NAMALWA (cell line): ENCODE measurements at regions not wholly inside any gene's neighbourhood (a gene's known extent, or its start where the extent isn't known, plus 50 kb on each side); places are given as distances from the start of the nearest gene placed in this dataset.

ENCODE experiments used
- DNase-seq: peaks from one replicate; pipeline ENCODE4 v3.0.0-alpha.2; 2015; ENCODE audit warnings: low spot score

DNA sequence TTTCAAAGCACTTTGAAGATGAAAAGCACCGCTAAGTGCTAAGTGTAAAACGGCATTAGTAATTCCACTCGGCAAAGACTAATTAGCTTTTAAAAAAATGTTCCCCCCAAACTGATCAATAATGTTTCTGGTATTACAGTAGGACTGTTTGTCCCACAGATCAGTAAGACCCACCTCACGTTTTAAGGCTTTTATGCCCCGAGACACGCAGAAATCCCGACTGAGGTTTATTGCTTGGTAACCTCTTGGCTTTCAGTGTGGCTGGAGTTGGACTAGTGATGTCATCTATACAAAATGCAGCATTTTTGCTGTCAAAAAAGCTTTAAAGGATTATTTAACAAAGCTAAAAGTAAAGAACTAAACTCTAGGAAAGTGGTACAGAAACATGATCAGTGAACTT lies 414.6 kb upstream of the PSMD7 start:
- DNase-seq = no peak

DNA sequence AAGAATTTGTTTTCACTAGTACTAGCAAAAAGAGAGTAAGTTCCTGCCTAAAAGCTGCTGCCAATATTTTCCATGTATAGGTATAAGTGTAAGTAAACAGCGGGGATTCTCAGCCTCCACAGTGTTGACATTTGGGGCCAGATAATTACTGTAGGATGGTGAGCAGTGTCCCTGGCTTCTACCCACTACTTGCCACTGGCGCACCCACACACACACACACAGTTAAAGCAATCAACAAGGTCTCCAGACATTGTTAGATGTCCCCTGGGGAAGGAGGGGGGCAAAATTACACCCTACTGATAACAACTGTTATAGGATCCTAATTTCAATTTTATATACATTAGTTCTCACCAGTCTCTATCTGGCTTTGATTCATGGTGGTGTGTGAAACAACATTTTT lies 417.0 kb upstream of the PSMD7 start:
- DNase-seq = no peak

DNA sequence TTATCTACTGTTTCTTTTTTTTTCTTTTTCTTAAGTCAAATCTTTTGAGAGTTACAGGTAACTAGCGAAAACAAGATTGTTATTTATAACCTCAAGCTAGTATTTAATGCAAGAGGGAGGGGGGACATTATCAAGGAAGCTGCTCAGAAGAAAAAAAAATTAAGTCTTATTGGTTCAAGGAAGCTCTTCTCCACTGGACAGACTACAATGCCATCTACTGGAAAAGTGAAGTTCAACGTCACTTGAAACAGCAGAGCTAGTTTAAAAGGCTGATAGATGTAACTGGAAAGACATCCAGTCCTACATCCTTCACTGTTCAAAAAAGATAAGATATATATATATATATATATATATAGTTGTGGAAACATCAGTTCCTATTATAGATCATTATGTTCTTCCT lies 418.0 kb upstream of the PSMD7 start:
- DNase-seq = peak; percentile 69

DNA sequence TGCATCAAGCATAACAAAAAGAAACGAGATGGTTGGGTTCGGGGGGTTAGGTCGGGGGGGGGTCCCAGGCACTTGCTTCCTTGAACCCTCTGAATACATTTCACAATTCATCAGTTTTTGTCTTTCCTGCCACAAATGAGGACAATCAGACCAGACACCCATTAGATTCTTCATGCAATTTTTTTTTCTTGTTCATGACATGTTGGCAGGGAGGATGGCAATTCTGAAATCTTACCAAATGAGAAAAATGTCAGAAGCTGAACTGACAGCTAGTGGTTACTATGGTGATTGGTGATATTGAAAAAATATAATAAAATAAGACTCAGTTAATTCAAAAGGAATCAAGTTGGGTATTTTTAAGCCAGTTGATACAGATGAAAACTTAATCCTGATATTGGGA lies 419.5 kb upstream of the PSMD7 start:
- no peak for DNase-seq

DNA sequence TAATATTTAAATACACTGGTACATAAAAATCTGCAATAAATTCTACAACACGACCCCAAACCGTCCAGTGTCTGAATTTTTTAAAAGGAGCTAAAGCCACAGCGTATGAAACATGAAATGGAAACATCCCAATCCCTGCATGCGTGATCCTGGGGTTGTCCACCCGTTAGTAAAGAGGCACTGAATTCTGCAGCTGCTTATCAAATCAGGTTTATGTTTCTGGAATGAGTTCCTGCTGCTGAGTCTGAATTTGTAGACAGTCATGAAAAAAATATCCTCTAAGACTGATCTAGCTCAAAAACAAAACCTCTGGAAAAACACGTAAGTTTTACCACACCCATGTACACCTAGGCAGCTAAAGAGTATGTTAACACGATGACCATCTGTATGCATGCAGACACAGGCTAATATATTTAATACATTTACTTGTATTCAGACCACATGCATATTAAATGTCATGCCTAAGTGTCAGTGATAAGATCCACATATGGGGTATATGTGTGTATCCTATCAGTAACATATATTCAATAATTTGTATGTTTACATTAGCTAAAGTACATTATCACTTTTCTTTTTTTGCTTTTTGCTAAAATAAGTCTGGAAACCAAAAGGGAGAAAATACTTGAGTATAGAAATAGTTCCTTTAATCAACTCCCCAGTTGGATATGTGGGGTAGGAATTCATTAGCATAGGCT lies 420.5 kb upstream of the PSMD7 start:
- no peak for DNase-seq

DNA sequence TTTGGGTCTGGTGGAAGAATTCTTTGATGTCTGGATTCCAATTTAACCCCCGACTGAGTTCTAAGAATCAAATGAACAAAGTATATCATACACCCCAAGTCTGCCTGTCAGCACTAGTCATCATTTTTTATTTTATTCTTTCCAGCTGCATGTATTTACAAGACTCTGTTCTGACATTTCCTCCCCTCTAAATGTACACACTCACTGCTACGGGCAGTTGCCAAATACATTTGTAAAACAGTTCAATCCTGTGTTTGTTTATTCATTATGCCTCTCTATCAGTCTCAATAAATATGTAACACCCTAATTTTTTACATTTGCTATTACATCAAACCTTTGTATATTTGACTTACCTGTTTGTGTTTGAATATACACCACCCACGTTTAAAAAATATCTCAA lies 422.3 kb upstream of the PSMD7 start:
- no peak for DNase-seq

DNA sequence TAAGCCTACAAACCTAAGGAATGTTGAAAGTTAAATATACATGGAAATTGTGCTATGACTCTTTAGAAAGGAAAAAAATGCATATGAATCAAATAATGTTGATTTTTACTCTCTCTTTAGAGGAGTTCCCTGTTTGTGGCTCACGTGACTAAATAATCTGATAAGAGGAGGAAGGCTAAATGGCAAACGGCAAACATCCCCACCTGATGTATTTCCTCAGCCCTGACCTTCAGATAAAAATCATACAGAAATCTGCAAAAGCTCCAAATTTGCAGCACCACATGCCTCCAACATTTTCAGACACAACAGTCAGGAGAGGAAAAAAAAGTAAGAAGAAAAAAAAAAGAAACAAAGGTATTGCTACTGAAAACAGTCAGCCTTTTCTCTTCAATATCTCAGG lies 423.0 kb upstream of the PSMD7 start:
- DNase-seq = no peak

DNA sequence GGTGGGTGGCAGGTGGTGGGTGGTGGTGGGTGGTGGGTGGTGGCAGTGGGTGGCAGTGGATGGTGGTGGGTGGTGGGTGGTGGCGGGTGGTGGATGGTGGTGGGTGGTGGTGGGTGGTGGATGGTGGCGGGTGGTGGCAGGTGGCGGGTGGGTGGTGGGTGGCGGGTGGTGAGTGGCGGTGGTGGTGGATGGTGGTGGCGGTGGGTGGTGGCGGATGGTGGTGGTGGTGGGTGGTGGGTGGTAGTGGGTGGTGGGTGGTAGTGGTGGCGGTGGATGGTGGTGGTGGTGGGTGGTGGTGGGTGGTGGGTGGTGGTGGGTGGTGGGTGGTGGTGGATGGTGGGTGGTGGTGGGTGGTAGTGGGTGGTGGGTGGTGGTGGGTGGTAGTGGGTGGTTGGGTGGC lies 423.8 kb upstream of the PSMD7 start:
- DNase-seq = no peak

DNA sequence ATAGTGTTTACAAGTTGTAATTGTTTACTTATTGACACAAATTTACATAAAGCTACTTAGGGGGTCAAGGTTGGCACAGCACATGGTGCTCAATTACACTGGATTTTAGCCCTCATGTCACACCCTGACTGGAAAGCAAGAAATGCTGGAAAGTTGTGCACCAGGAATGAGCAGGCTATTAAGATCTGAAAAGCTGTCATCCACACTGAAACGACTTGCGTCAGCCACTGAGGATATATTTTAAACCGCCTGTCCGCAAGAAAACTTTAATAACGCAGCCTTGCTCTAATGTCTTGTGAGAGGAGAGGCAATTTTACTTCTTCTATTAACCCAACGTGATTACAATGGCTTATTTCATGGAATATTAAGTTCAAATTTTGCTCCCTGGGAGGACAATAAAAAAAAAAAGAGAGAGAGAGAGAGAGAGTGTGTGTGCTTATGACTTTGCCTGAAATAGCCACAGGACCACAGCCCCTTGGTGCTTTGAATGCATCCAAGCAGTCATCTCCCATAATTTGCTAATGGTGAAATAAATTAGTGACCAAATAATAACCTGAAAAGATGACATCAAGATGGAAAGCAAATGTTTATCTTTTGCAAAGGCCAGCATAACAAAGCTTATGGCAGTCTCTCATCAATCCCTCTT lies 425.4 kb upstream of the PSMD7 start:
- DNase-seq = no peak

DNA sequence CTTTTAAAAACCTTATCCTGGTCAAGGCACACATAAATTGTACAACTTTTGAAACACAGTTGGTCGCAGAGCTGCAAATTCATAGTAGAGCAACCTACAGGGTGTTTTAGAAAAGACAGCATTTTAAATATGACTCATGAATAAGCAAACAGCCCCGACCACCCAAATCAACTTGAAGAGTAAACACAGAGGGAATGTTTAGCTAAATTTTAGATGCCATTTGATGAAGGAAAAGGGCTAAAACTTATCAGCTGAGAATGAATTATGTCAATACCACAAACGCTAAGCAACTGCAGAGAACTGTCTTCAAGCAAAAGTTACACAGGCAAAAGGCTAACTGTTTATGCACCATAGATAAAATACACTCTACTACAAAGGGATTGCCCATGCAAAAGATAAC lies 427.5 kb upstream of the PSMD7 start:
- DNase-seq = no peak

DNA sequence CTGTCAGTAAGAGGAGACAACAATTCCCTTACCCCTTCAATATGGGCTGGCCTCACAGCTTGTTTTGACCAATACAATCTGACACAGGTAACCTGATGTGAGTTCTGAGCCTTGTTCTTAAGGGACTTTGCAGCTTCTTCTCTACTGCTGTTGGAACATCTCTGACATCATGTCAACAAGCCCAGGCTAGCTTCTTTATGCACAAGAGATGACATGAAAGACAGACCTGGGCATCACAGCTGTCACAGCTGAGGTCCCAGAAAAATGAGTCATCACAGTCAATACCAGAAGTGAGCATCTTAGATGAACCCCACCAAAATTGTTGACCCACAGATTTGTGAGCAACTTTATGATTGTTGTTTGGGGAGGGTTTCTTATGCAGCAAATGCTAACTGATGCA lies 431.7 kb upstream of the PSMD7 start:
- DNase-seq = no peak

DNA sequence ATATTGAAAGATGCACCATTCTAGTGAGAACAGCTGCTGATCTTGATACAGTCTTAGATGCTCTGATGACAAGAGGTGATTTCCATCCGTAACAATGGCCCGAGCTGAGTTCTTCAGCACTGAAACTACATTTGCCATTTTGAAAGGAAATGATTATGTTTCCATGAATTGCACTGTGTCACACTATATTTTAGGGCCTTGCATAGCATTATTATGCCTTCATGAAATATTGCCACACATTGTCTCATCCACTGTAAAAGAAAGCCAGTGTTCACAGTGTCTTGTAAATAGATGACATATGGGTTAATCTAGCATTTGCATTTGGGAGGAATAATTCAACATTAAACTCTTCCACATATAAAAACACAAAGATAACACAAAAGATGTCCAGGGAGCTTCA lies 438.3 kb upstream of the PSMD7 start:
- no peak for DNase-seq

DNA sequence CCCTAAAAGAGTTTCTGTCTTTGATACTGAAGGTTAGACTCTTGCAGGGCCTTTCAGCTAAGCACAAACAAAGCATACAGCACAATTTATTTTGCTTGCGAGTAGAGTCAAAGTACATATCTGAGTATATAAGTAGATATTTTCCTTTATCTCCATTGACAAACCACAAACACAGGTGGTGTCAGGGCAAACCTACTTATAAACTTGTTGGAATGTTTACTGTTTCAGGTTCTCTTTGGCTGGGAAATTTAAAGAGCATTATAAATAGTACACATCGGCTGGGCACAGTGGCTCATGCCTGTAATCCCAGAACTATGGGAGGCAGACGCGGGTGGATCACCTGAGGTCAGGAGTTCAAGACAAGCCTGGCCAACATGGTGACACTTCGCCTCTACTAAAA lies 442.6 kb upstream of the PSMD7 start:
- no peak for DNase-seq

DNA sequence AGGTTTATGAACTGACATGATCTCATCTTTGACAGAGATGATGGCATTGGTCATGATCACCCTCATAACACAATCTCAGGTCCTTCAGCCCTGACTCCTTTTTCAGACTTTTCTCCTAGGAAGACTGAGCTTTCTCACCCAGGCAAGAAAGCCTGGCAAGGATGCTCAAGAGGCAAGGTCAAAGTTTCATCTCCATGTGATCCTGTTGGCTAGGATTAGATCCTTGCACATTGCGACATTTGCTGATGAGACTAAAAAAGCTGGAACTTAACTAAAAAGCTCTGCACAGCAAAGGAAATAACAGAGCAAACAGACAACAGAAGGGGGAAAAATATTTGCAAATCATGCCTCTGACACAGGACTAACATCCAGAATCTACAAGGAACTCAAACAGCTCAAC lies 444.1 kb upstream of the PSMD7 start:
- DNase-seq = no peak

DNA sequence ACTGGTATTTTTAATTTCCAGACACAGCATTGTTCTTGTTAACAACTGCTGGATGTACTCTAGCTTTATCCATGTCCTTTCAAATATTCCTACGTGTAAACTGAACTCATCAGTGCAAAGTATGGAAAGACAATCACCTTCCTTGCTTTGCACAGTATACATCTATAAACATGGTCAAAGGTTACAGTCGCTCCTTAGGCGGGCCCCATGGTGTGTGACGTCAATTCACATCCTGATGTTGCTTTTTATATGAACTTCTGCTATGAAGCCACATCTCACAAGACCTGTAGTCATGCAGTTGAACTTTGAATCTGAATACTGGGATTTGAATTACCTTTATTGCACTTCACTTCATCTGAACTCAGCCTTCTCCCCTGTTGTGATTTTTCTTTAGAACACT lies 447.6 kb upstream of the PSMD7 start:
- DNase-seq = no peak

DNA sequence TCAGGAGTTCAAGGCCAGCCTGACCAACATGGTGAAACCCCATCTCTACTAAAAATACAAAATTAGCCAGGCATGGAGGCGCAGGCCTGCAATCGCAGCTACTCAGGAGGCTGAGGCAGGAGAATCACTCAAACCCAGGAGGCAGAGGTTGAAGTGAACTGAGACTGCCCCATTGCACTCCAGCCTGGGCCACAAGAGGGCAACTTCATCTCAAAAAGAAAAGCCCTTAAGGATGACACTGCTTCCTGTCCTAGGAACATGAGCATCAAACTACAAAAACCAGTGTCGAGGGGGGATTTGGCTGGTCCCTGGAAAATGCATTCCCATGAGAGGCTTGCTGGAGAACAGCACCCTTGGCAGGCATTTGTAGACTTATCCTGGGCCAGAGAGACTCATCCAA lies 449.5 kb upstream of the PSMD7 start:
- DNase-seq = peak; percentile 8

DNA sequence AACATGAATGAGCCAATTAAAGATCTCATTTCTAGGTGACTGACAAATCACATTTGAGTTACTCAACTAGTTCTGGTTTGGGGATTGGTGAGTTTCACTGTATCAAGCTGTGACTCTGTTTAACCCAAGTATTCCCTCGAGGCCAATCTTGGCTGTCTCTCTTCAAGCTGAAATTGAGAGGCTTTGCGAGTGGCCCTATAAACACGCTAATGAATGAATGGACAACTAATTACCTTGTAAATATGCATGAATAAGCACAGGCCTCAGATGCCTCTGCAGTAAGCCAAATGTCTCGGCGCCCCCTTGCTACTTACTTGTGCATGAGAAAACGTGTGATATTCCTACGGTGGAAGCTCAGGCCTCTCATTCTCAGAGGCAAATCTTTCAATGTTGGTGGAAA lies 450.3 kb upstream of the PSMD7 start:
- DNase-seq = no peak

DNA sequence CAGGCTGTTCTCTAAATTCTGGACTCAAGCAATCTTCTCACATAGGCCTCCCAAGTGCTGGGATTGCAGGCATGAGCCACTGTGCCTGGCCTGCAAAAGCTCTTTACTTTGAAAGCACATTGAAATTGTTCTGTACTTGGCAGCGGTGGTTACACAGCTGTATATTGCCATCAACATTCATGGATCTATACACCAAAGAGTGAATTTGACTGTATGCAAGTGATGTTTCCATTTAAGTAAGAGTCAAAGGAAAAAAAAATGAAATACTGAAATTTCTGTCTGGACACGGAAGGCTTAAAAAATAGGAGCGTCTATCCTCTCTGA lies 450.6 kb upstream of the PSMD7 start:
- DNase-seq = no peak

DNA sequence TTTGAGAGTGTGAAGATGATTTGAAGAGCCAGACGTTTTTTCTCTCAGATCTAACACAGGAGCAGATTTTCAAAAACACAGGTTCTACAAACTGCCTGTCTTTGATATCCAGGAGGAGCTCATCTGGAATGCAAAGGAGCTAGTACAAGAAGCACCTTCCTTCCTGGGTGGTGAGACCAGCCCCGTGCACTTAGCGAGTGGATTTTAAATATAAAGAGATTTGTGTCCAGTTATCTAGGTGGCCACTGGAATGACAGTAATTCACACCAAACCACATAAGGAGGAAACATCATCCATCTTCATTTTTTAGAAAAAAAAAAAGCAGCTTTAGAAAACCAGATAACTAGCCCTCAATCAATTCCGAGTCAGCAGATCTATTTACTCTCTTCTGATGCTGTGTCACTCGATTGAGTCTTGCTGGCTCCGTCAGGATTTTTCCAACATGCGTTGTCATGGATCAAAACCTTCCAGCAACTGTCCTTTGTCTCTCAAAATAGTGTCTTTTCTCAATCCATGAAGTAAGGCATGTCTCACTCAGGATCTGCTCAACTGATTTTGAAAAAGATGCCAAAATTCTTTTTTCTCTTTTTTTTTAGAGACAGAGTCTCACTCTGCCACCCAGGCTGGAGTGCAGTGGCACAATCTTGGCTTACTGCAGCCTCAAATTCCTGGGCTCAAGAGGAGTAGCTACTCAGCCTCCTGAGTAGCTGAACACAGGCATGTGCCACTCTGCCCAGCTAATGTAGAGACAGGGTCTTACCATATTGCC lies 451.2 kb upstream of the PSMD7 start:
- DNase-seq = no peak

DNA sequence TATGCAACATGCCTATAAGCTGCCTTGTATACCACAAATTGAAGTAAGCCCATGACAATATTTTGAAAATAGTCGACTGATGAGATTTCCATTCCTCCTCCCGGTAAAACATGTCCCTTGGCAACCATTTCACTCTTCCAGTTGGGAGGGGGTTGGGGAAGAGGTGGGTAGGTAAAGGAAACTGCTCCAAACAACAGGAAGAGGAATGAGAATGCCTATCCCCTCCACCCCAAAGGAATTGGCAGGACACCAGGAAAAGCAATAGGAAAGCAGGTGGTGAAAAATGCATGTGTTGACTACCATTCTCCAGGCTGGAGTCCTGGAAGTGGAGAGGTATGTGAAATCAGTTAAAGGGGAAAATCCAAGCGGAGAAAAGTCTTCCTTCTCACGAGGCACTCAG lies 455.9 kb upstream of the PSMD7 start:
- DNase-seq = no peak

DNA sequence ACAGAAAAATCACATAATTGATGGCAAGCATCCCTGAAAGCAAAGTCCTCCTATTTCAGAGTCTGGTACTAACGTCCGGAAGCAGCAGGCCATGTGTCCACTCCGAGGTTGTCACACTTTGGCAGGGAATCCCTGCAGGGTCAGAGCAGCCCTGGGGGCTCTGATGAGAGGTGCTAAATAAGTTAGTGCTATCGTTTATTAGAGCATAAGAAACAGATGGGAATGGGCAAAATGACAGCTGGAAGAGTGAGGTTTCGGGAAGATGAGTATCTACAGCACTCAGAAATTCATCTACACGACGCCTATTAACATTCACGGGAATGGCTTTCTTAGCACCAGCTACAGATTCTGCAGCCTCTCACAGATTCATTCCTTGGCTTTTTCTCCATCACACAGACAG lies 465.4 kb upstream of the PSMD7 start:
- DNase-seq = no peak

DNA sequence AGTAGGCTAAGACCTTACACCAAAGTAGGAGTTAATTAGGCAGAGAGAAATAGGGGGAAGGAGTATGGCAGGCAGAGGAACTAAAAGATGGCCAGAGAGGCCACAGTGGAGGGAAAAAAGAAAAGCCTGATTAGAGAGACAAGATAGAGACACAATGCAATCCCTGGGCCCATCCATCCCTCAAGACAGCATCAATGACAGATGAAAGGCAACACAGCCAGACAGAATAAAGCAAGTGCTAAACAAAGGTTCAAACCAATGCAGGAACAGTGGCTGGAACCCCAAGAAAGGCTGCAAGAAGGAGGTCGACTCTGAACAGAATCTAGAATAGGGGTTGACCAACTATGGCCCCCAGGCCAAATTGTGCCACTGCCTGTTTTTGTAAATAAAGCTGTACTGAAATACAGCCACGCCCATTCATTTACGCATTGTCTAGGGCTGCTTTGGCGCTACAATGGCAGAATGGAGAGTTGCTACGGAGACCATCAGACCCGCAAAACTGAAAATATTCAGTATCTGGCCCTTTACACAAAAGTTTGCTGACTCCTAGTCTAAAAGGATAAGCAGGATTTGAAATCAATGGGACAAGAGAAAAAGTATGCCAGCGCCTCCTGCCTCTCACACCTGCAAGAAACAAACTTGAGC lies 473.3 kb upstream of the PSMD7 start:
- no peak for DNase-seq
